Esophagus muscularis mucosa (tissue), 4 donors: ENCODE measurements at regions not wholly inside any gene's neighbourhood (a gene's known extent, or its start where the extent isn't known, plus 50 kb on each side); places are given as distances from the start of the nearest gene placed in this dataset.

Experiments used
- DNase-seq: peaks from one replicate; pipeline ENCODE4 v3.0.0-alpha.2; 2017; ENCODE audit errors: extremely low spot score
- H3K27ac ChIP-seq, 4 donors: fragments of 200-600 bp; sonication (generic); replicated peaks in 1 of 4; 1 replicate in 3 of 4; 2 replicates in 1 of 4; pipeline ENCODE4 v1.5.1; 2016 to 2019; ENCODE audit warnings: mild to moderate bottlenecking in 1 of 4
- H3K27me3 ChIP-seq, 4 donors: fragments of 200-600 bp; sonication (generic); one replicate each; pipeline versions ENCODE4 v1.5.1 to v1.6.0; 2016 to 2019
- H3K36me3 ChIP-seq, 4 donors: fragments of 200-600 bp; sonication (generic); one replicate each; pipeline ENCODE4 v1.5.1; 2016 to 2019
- H3K4me1 ChIP-seq, 4 donors: fragments of 200-600 bp; sonication (generic); one replicate each; pipeline ENCODE4 v1.5.1; 2016 to 2019
- H3K4me3 ChIP-seq, 4 donors: fragments of 200-600 bp; sonication (generic); 1 replicate in 2 of 4; 2 replicates in 2 of 4; pipeline ENCODE4 v1.5.1; 2016 to 2019; ENCODE audit warnings: mild to moderate bottlenecking in 4 of 4, moderate library complexity in 1 of 4
- H3K9me3 ChIP-seq, 4 donors: fragments of 200-600 bp; sonication (generic); 1 replicate in 3 of 4; 2 replicates in 1 of 4; pipeline ENCODE4 v1.5.1; 2016 to 2019
- CTCF ChIP-seq, 3 experiments: fragments of 200-600 bp in 2 of 3; fragments of 450-650 bp in 1 of 3; sonication (generic) in 2 of 3; IDR thresholded peaks; one replicate each; pipeline ENCODE4 v1.5.1; 2017 to 2019; ENCODE audit warnings: antibody characterized with exemption in 3 of 3, mild to moderate bottlenecking in 2 of 3, moderate library complexity in 1 of 3
- EP300 ChIP-seq: sonication (generic); formaldehyde crosslinking; IDR thresholded peaks from one replicate; pipeline ENCODE4 v1.6.1; 2017; ENCODE audit warnings: antibody characterized with exemption
- POLR2A ChIP-seq: fragments of 450-650 bp; IDR thresholded peaks from one replicate; pipeline ENCODE4 v1.6.1; 2017; ENCODE audit warnings: antibody characterized with exemption, moderate library complexity, mild to moderate bottlenecking, low read depth
- POLR2AphosphoS5 ChIP-seq, 2 donors: sonication (generic); formaldehyde crosslinking; IDR thresholded peaks; one replicate each; pipeline ENCODE4 v1.6.1; 2017; ENCODE audit warnings: antibody characterized with exemption in 2 of 2
- WGBS: methylation state at CpG from one replicate; pipeline ENCODE4 v1.1.5; 2018; 5-methylcytosine and 5-hydroxymethylcytosine counted together
- intact Hi-C: fragments of 100-400 bp; cut with DNase I; formaldehyde crosslinking; loops from one replicate; pipeline ENCODE4 v1.15.1; 2023

GRCh38 chr3:118635711-118636110 is 398.9 kb downstream of the IGSF11 start:
- DNase-seq: no peak
- no peak for TF ChIP-seq POLR2A
- TF ChIP-seq EP300: no peak
- TF ChIP-seq POLR2AphosphoS5 (IDR thresholded peaks at IDR 0.05): no peak
- no peak for TF ChIP-seq CTCF (IDR thresholded peaks at IDR 0.05)
- 26% methylated on average over 1 of the region's 1 CpG for WGBS
- intact Hi-C loops: no loop called here
- Histone ChIP-seq H3K4me1 (no peaks in the 10 kb centered on the region), H3K27ac (no peak overlapping the region), H3K9me3 (no peaks in the 10 kb centered on the region), H3K36me3 (no peaks in the 10 kb centered on the region), H3K27me3 (peaks cover 0 to 14% (median 0%) of the 10 kb centered on the region in 4 donors), H3K4me3 (no peak overlapping the region)

- WGBS: 88% methylated on average over 4 of the region's 4 CpGs
- Histone ChIP-seq H3K27ac (no peak overlapping the region), H3K27me3 (peaks cover 0 to 14% (median 0%) of the 10 kb centered on the region in 4 donors), H3K9me3 (no peaks in the 10 kb centered on the region), H3K4me1 (no peaks in the 10 kb centered on the region), H3K4me3 (no peak overlapping the region), H3K36me3 (no peaks in the 10 kb centered on the region)
- TF ChIP-seq EP300 (no peak), CTCF (IDR thresholded peaks at IDR 0.05) (no peak), POLR2AphosphoS5 (IDR thresholded peaks at IDR 0.05) (no peak), POLR2A (no peak)
- DNase-seq: no peak
- intact Hi-C loops: no loop called here
Observed at GRCh38 chr3:118636841-118637240, 397.8 kb downstream of the IGSF11 start.

GRCh38 chr3:118637846-118638245 is 396.8 kb downstream of the IGSF11 start:
- Histone ChIP-seq H3K27ac (no peak overlapping the region), H3K9me3 (no peaks in the 10 kb centered on the region), H3K4me3 (no peak overlapping the region), H3K36me3 (no peaks in the 10 kb centered on the region), H3K4me1 (no peaks in the 10 kb centered on the region), H3K27me3 (peaks cover 0 to 14% (median 0%) of the 10 kb centered on the region in 4 donors)
- intact Hi-C loops: no loop called here
- no peak for DNase-seq
- TF ChIP-seq CTCF (IDR thresholded peaks at IDR 0.05) (no peak), POLR2A (no peak), EP300 (no peak), POLR2AphosphoS5 (IDR thresholded peaks at IDR 0.05) (no peak)
- 49% methylated on average over 9 of the region's 9 CpGs for WGBS

GRCh38 chr3:118641608-118642007 is 393.0 kb downstream of the IGSF11 start:
- no peak for DNase-seq
- H3K4me3 ChIP-seq: no peak overlapping the region
- WGBS: 35% methylated on average over 4 of the region's 4 CpGs
- H3K4me1 ChIP-seq: no peaks in the 10 kb centered on the region
- H3K27ac ChIP-seq: no peak overlapping the region
- H3K27me3 ChIP-seq: peaks cover 0 to 14% (median 0%) of the 10 kb centered on the region in 4 donors
- no peaks in the 10 kb centered on the region for H3K9me3 ChIP-seq
- H3K36me3 ChIP-seq: no peaks in the 10 kb centered on the region
- intact Hi-C loops: no loop called here
- TF ChIP-seq POLR2A (no peak), POLR2AphosphoS5 (IDR thresholded peaks at IDR 0.05) (no peak)

GRCh38 chr3:118671192-118671591 is 363.5 kb downstream of the IGSF11 start:
- H3K4me3 ChIP-seq: no peak overlapping the region
- WGBS: 58% methylated on average over 2 of the region's 2 CpGs
- intact Hi-C loops: no loop called here
- TF ChIP-seq POLR2A (no peak), POLR2AphosphoS5 (IDR thresholded peaks at IDR 0.05) (no peak), EP300 (no peak), CTCF (IDR thresholded peaks at IDR 0.05) (no peak)
- H3K36me3 ChIP-seq: no peaks in the 10 kb centered on the region
- no peaks in the 10 kb centered on the region for H3K9me3 ChIP-seq
- no peak overlapping the region for H3K27ac ChIP-seq
- H3K27me3 ChIP-seq: no peaks in the 10 kb centered on the region
- no peaks in the 10 kb centered on the region for H3K4me1 ChIP-seq
- DNase-seq: no peak
